ENCODE measurements at regions not wholly inside any gene's neighbourhood (a gene's known extent, or its start where the extent isn't known, plus 50 kb on each side); places are given as distances from the start of the nearest gene placed in this dataset.

- in situ Hi-C loops (cut with HindIII; ENCODE audit: low sequenced_read_pairs): loop anchor here (5.0 kb wide), 1 partner anchor 106 kb away; no protein-coding TSS in a partner anchor
- no peak for TF ChIP-seq CTCF (IDR thresholded peaks at IDR 0.05; ENCODE audit: low read depth, low read length, missing control alignments)
- no peak overlapping the region for H3K4me3 ChIP-seq (ENCODE audit: low read depth, low read length)
- DNase-seq (ENCODE audit: low read depth): no peak
Measured at GRCh38 chr10:112883360-112884178, 66.5 kb upstream of the TCF7L2 start.

- no peak overlapping the region for H3K4me3 ChIP-seq (ENCODE audit: low read depth, low read length)
- in situ Hi-C loops (cut with HindIII; ENCODE audit: low sequenced_read_pairs): loop anchor here (5.0 kb wide), 1 partner anchor 107 kb away; no protein-coding TSS in a partner anchor
- no peak for DNase-seq (ENCODE audit: low read depth)
- TF ChIP-seq CTCF (IDR thresholded peaks at IDR 0.05; ENCODE audit: low read depth, low read length, missing control alignments): no peak
Measured at GRCh38 chr10:112884179-112884504, 65.9 kb upstream of the TCF7L2 start.

- no peak overlapping the region for H3K4me3 ChIP-seq (ENCODE audit: low read depth, low read length)
- no peak for DNase-seq (ENCODE audit: low read depth)
- no peak for TF ChIP-seq CTCF (IDR thresholded peaks at IDR 0.05; ENCODE audit: low read depth, low read length, missing control alignments)
- in situ Hi-C loops (cut with HindIII; ENCODE audit: low sequenced_read_pairs): no loop called here
Measured at GRCh38 chr10:112886463-112886862, 63.6 kb upstream of the TCF7L2 start.

GRCh38 chr10:112887968-112888367 lies 62.1 kb upstream of the TCF7L2 start:
- in situ Hi-C loops (cut with HindIII; ENCODE audit: low sequenced_read_pairs): no loop called here
- no peak for DNase-seq (ENCODE audit: low read depth)
- H3K4me3 ChIP-seq (ENCODE audit: low read depth, low read length): no peak overlapping the region
- TF ChIP-seq CTCF (IDR thresholded peaks at IDR 0.05; ENCODE audit: low read depth, low read length, missing control alignments): no peak

- no peak for DNase-seq (ENCODE audit: low read depth)
- H3K4me3 ChIP-seq (ENCODE audit: low read depth, low read length): no peak overlapping the region
- in situ Hi-C loops (cut with HindIII; ENCODE audit: low sequenced_read_pairs): loop anchor here (5.0 kb wide), 1 partner anchor 43 kb away; no protein-coding TSS in a partner anchor
- TF ChIP-seq CTCF (IDR thresholded peaks at IDR 0.05; ENCODE audit: low read depth, low read length, missing control alignments): no peak
Measured at GRCh38 chr10:112895292-112895691, 54.8 kb upstream of the TCF7L2 start.

DNA sequence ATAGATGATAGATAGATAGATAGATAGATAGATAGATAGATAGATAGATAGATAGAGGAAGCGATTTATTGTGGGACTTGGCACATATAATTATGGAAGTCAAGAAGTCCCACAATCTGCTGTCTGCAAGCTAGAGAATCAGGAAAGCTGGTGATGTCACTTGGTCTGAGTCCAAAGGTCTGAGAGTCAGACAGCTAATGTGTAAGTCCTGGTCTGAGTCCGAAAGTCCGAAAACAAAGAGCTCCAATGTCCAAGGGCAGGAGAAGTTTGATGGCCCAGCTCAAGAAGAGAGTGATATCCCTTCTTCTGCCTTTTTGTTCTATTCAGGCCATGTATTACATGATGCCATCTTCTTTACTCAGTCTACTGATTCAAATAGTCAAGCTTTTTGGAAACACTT lies 53.8 kb upstream of the TCF7L2 start:
- no peak for DNase-seq (ENCODE audit: low read depth)
- TF ChIP-seq CTCF (IDR thresholded peaks at IDR 0.05; ENCODE audit: low read depth, low read length, missing control alignments): no peak
- no peak overlapping the region for H3K4me3 ChIP-seq (ENCODE audit: low read depth, low read length)
- in situ Hi-C loops (cut with HindIII; ENCODE audit: low sequenced_read_pairs): loop anchor here (5.0 kb wide), 1 partner anchor 44 kb away; no protein-coding TSS in a partner anchor

Measured in astrocyte of the cerebellum (primary cell).